IPS DF 19.7 (cell line): ENCODE measurements at regions not wholly inside any gene's neighbourhood (a gene's known extent, or its start where the extent isn't known, plus 50 kb on each side); places are given as distances from the start of the nearest gene placed in this dataset.

Source experiments
- DNase-seq: peaks from one replicate; pipeline ENCODE4 v3.0.0-alpha.2; 2013; ENCODE audit warnings: low read depth, low spot score

DNA sequence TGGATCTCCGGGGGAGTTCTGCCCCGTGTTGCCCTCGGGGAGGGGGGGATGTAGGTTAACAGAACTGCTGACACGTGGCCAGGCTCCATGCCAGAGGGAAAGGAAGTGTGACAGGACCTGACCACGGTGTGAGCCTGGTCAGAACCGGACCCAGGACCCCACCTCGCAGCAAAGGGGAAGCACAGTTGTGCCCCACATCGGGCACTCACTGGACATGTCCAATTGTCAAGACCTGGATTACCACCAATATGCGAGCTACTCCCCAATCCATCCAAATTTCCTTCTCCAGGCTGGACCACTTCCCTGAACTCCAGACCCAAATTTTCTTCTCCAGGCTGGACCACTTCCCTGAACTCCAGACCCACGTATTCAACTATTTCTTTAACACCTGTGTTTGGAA lies 78.8 kb upstream of the PIWIL1 start:
- no peak for DNase-seq

DNA sequence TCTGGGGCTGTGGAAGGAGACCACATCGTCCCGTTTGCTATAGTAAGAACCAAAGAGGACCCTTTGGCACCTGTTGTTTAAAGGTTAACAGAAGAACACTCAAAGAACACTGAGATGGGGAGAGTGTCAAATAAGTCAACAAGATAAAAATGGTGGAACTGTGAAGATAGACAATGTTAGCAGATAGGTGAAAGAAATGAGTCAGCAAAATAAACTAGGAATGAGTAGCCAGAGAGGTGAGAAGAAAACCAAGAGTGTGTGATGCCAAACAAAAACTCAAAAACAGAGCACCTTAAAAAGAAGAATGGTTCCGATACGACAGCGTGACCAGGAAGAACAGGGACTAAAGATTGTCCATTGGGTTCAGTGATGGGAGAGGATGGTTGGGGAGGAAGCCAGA lies 74.7 kb upstream of the PIWIL1 start:
- no peak for DNase-seq

DNA sequence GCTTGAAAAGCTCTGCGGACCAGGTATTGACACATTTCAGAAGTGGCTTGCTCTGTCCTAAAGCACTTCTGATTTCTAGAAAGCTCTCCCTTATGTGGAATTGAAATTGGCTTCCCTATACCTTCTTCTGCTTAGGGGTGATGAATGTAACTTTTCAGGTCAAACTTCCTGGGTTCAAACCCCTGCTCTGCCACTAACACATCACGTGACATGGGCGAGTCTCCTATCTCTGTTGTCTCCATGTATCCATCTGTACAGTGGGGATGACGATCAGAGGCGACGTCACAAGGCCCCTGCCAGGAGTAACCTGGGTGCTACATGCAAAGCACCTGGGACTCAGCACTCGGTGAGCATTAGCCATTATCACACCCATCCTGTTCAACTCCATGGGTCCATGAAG lies 73.7 kb upstream of the PIWIL1 start:
- DNase-seq: no peak

DNA sequence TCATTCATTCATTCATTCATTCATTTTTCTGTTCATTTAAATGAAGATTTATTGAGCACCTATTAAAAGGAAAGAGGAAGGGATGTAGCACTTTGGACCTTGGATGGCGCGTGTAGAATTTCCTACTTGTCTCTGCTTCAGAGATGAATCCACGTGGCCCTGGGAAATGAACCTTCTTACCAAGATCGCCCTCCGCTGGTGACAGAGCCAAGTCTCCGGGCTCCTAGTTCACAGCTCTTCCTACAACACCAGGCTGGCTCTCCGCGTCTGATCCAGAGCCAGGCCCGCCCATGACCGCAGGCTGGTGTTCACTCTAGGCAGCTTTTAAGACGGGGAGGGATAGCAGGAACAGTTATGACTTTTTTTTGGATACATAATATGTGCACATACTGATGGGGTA lies 70.9 kb upstream of the PIWIL1 start:
- DNase-seq: peak; percentile 25

DNA sequence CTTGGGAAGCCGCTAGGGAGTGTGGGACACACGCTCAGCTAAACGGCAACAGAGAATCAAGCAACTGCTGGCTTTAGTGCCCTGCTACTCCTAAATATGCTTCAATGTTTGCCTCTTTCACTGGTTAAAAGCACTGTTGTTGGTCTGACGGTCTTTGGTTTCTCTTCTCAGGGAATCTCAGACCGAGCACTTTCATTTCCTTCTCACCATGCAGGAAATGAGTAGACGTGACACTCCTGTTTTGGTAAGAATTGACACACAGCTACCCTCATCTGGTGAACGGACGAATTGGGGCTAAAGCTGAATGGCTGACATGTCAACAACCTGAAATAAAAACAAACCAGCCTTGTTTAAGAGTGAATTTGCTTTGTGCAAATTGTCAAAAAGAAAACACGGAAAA lies 57.5 kb upstream of the PIWIL1 start:
- DNase-seq: no peak

DNA sequence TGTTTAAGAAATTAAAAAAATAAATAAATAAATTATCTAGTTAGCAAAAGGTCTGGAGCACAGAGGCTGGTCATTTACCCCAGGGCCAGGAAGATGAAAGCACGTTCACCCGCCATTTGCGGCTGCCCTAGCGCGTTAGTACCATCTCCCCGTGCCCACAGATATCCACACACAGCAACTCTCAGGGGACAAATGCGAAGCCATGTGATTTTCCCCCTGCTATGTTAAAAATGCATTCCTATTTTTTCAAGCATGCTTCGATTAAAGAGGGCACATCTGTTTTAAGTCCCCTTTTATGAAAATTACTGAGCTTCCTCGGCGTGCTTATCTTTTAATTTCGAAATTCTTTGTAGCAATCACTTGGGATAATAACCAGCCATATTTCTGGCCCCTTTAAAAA lies 56.9 kb upstream of the PIWIL1 start:
- DNase-seq: no peak

DNA sequence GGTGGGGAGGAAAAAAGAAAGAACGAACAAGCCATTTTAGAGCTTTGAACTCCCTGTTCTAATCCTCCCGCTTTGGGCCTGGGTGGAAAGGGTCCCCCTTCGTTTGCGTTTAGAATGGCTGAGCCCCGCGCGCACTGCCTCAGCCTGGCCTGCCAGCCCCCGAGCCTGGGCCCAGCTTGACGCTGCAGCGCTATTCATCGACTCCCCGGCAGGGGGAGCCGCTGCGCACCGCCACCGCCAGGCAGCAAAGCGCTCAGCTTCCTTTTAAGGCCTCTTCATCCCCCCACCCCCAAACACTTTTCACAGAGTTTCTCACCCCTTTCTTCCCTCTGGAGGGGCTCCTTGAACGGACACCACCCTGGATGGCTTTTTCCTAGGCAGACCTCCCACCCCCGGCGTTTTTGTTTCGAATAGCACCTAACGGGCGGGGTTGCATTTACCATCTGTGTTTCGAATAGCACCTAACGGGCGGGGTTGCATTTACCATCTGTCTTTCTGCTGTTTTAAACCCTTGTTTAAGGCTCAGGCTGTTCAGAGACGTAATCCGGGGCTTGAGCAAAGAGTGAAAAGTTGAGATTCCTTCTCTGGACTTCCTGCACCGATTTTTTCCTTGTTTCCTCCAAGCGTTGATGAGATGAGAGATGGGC lies 56.4 kb upstream of the PIWIL1 start:
- DNase-seq: no peak

DNA sequence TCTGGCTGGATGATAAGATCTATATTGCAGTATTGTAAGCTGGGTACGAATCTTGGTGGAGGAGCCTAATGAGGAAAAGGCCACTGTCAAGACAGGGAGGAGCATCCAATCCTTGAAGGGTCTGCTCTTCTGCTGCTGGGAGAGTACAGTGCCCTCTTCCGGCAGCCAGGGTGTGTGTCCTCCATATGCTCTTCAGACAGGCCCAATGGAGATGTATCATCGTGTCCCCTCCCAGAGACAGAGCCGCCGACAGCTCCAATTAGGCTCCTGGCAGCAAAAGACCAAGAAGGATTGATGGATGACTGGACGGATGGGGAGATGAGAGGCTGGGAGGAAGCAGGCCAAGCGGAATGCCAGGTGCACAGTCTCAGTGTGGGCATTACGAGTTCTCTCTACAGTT lies 51.6 kb upstream of the PIWIL1 start:
- no peak for DNase-seq

DNA sequence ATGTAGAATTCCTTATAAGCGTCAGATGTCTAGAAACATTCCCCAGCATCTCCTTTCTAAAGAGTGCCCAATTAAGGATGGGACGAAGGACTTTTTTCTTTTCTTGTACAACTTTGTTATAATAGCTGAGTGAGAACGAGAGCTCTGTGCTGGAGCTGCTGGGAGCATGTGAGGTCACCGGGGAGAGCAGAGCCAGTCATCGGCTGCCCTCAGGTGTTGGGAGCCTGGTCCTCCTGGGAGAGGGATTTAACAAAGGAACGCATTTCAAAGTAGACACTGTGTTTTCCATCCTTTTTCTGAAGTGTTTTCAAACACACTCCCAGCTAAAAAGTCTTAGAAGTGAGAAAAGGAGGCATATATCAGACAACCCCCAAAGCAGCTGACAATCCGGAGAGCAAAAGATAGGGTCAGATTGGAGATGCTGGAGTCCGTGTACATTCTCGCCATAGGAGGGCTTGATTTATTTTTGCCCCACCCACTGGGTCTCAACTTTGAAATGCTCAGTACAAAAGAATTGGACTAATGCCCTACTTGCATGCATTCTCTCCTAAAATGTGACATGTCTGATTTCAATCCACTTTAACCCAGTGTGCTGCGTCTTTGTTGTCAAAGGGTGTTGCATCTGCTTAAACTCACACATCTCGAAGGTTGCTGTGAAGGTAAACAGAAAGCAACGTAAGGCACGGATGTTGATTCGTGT lies 50.8 kb upstream of the PIWIL1 start:
- no peak for DNase-seq
